Neural cell (in vitro differentiated cells): ENCODE measurements at regions not wholly inside any gene's neighbourhood (a gene's known extent, or its start where the extent isn't known, plus 50 kb on each side); places are given as distances from the start of the nearest gene placed in this dataset.

Experiments used
- CTCF ChIP-seq: fragments of 450-650 bp; IDR thresholded peaks from 2 replicates; pipeline ENCODE4 v1.5.1; 2014; ENCODE audit warnings: antibody characterized with exemption, mild to moderate bottlenecking, moderate library complexity; ENCODE audit not compliant: poor library complexity, severe bottlenecking
- EZH2 ChIP-seq: fragments of 200-600, 300-800 bp; shearing (Covaris generic), sonication (generic); IDR thresholded peaks from 2 replicates; pipeline ENCODE4 v1.6.1; 2014; ENCODE audit warnings: antibody characterized with exemption, low read length, borderline replicate concordance, mild to moderate bottlenecking; ENCODE audit not compliant: insufficient read depth, poor library complexity, severe bottlenecking

GRCh38 chr18:37838083-37838482 lies 272.5 kb upstream of the CELF4 start:
- TF ChIP-seq CTCF (no peak), EZH2 (no peak)
